Sigmoid colon (tissue), 4 donors: ENCODE measurements at regions not wholly inside any gene's neighbourhood (a gene's known extent, or its start where the extent isn't known, plus 50 kb on each side); places are given as distances from the start of the nearest gene placed in this dataset.

Experiments
- EP300 ChIP-seq, 4 donors: sonication (generic); formaldehyde crosslinking; IDR thresholded peaks; one replicate each; pipeline ENCODE4 v1.6.1; 2017; ENCODE audit warnings: antibody characterized with exemption in 4 of 4
- POLR2A ChIP-seq, 2 donors: fragments of 450-650 bp; IDR thresholded peaks; one replicate each; pipeline ENCODE4 v1.6.1; 2016; ENCODE audit warnings: antibody characterized with exemption in 2 of 2, mild to moderate bottlenecking in 2 of 2, moderate library complexity in 2 of 2
- POLR2AphosphoS5 ChIP-seq, 4 donors: sonication (generic); formaldehyde crosslinking; IDR thresholded peaks; one replicate each; pipeline ENCODE4 v1.6.1; 2017; ENCODE audit warnings: antibody characterized with exemption in 4 of 4
- TF ChIP-seq, protein P1 (sequence below), 4 experiments: fragments of 450-650 bp in 3 of 4; fragments of 200-600 bp in 1 of 4; IDR thresholded peaks; one replicate each; pipeline ENCODE4 v1.5.1; 2016 to 2019; ENCODE audit warnings: antibody characterized with exemption in 4 of 4, mild to moderate bottlenecking in 3 of 4, moderate library complexity in 2 of 4

DNA sequence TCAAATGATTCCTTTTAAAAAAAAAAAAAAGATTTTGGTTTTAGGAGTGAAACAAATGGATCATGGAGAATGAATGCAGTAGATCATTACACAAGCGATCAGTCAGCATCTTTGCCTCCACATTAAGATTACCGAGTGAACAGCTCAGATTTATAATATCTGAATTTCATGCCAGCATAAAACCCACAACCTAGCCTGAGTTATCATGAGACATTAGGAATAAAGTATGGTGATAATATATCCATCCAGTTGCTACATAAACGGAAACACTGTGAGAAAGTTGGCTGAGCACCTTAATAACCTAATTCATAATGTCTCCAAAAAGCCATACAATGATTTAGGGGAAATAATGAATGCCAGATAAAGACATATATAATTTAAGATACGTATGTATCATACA is 553.1 kb upstream of the TUSC1 start:
- TF ChIP-seq POLR2AphosphoS5 (IDR thresholded peaks at IDR 0.05): no peak
- TF ChIP-seq, protein P1, sequence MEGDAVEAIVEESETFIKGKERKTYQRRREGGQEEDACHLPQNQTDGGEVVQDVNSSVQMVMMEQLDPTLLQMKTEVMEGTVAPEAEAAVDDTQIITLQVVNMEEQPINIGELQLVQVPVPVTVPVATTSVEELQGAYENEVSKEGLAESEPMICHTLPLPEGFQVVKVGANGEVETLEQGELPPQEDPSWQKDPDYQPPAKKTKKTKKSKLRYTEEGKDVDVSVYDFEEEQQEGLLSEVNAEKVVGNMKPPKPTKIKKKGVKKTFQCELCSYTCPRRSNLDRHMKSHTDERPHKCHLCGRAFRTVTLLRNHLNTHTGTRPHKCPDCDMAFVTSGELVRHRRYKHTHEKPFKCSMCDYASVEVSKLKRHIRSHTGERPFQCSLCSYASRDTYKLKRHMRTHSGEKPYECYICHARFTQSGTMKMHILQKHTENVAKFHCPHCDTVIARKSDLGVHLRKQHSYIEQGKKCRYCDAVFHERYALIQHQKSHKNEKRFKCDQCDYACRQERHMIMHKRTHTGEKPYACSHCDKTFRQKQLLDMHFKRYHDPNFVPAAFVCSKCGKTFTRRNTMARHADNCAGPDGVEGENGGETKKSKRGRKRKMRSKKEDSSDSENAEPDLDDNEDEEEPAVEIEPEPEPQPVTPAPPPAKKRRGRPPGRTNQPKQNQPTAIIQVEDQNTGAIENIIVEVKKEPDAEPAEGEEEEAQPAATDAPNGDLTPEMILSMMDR (IDR thresholded peaks at IDR 0.05): no peak
- TF ChIP-seq EP300 (IDR thresholded peaks at IDR 0.05): no peak
- no peak for TF ChIP-seq POLR2A (IDR thresholded peaks at IDR 0.05)
